GM06990 (cell line): ENCODE measurements at regions not wholly inside any gene's neighbourhood (a gene's known extent, or its start where the extent isn't known, plus 50 kb on each side); places are given as distances from the start of the nearest gene placed in this dataset.
"Not testable (repeated sequence)": the region's sequence is repeated elsewhere in the genome, so short reads cannot be mapped to it uniquely, and the experiment has no call there.

Source experiments
- DNase-seq: peaks from one replicate; pipeline ENCODE4 v3.0.0-alpha.2; 2011; ENCODE audit not compliant: insufficient read length; ENCODE audit errors: extremely low read depth
- H3K27me3 ChIP-seq: replicated peaks from 2 replicates; pipeline ENCODE4 v1.6.0; 2011; ENCODE audit warnings: low read length; ENCODE audit not compliant: control insufficient read depth, insufficient read depth
- H3K36me3 ChIP-seq: 2 replicates; pipeline ENCODE4 v1.5.1; 2011; ENCODE audit warnings: low read length; ENCODE audit not compliant: control insufficient read depth, insufficient read depth
- H3K4me3 ChIP-seq: replicated peaks from 2 replicates; pipeline ENCODE4 v1.5.1; 2011; ENCODE audit warnings: low read depth, mild to moderate bottlenecking, control low read depth, low read length
- CTCF ChIP-seq: IDR thresholded peaks from 2 replicates; pipeline ENCODE4 v1.5.1; 2011; ENCODE audit warnings: low read length, control low read depth, mild to moderate bottlenecking, inconsistent platforms; ENCODE audit not compliant: insufficient read depth, poor library complexity, severe bottlenecking

GRCh38 chr5:25301836-25302235 lies 657.1 kb upstream of the CDH10 start:
- no peak for DNase-seq
- no peaks in the 10 kb centered on the region for H3K27me3 ChIP-seq
- H3K4me3 ChIP-seq, result no peak overlapping the region
- TF ChIP-seq CTCF, result no peak
- no peaks in the 10 kb centered on the region for H3K36me3 ChIP-seq

- TF ChIP-seq CTCF, result no peak
- H3K4me3 ChIP-seq, result no peak overlapping the region
- no peaks in the 10 kb centered on the region for H3K27me3 ChIP-seq
- H3K36me3 ChIP-seq, result no peaks in the 10 kb centered on the region
- DNase-seq, result no peak
Observed at GRCh38 chr5:25295067-25295466, 650.3 kb upstream of the CDH10 start.

- not testable (repeated sequence) for H3K27me3 ChIP-seq, H3K4me3 ChIP-seq, DNase-seq, H3K36me3 ChIP-seq
Observed at GRCh38 chr5:25289766-25290165, 645.0 kb upstream of the CDH10 start.

- TF ChIP-seq CTCF, result no peak
- Histone ChIP-seq H3K36me3 (no peaks in the 10 kb centered on the region), H3K4me3 (no peak overlapping the region), H3K27me3 (no peaks in the 10 kb centered on the region)
- DNase-seq, result no peak
Observed at GRCh38 chr5:25286319-25286718, 641.5 kb upstream of the CDH10 start.

- no peak for DNase-seq
- TF ChIP-seq CTCF, result no peak
- no peaks in the 10 kb centered on the region for H3K27me3 ChIP-seq
Observed at GRCh38 chr5:25285136-25285535, 640.4 kb upstream of the CDH10 start.

GRCh38 chr5:25263507-25263906 lies 618.7 kb upstream of the CDH10 start:
- H3K36me3 ChIP-seq, H3K4me3 ChIP-seq, H3K27me3 ChIP-seq, DNase-seq: not testable (repeated sequence)

More at GRCh38 chr5:25285136-25285535, 640.4 kb upstream of the CDH10 start:
- no peaks in the 10 kb centered on the region for H3K36me3 ChIP-seq
- no peak overlapping the region for H3K4me3 ChIP-seq

- Histone ChIP-seq H3K27me3 (no peaks in the 10 kb centered on the region), H3K36me3 (no peaks in the 10 kb centered on the region), H3K4me3 (no peak overlapping the region)
- no peak for TF ChIP-seq CTCF
- no peak for DNase-seq
Observed at GRCh38 chr5:25262221-25262620, 617.4 kb upstream of the CDH10 start.
